GM23338 (cell line): ENCODE measurements at regions not wholly inside any gene's neighbourhood (a gene's known extent, or its start where the extent isn't known, plus 50 kb on each side); places are given as distances from the start of the nearest gene placed in this dataset.

Source experiments
- ATAC-seq: fragments of 200-7000 bp; cut with Tn5 transposase; 3 replicates; pipeline ENCODE4 v1.9.1; 2020
- DNase-seq: peaks from one replicate; pipeline ENCODE4 v3.0.0-alpha.2; 2015; ENCODE audit warnings: low spot score
- H2AFZ ChIP-seq: fragments of 200-600 bp; sonication (generic); 2 replicates; pipeline ENCODE4 v1.8.0; 2016; ENCODE audit warnings: antibody characterized with exemption, mild to moderate bottlenecking, moderate library complexity
- H3F3A ChIP-seq: fragments of 200-600 bp; sonication (generic); replicated peaks from 2 replicates; pipeline ENCODE4 v1.8.0; 2017; ENCODE audit warnings: antibody characterized with exemption, mixed run types, low read depth
- H3K27ac ChIP-seq: fragments of 200-600 bp; sonication (generic); 2 replicates; pipeline ENCODE4 v1.6.1; 2016; ENCODE audit warnings: low read depth
- H3K27me3 ChIP-seq: fragments of 200-600 bp; sonication (generic); 2 replicates; pipeline ENCODE4 v1.8.0; 2016; ENCODE audit warnings: mild to moderate bottlenecking, mixed run types, moderate library complexity; ENCODE audit not compliant: insufficient read depth
- H3K36me3 ChIP-seq: fragments of 200-600 bp; sonication (generic); 2 replicates; pipeline ENCODE4 v1.8.0; 2016; ENCODE audit warnings: mild to moderate bottlenecking; ENCODE audit not compliant: insufficient read depth
- H3K4me1 ChIP-seq: fragments of 200-600 bp; sonication (generic); 2 replicates; pipeline ENCODE4 v1.8.0; 2016; ENCODE audit warnings: mild to moderate bottlenecking, moderate library complexity; ENCODE audit not compliant: insufficient read depth
- H3K4me2 ChIP-seq: fragments of 200-600 bp; sonication (generic); 2 replicates; pipeline ENCODE4 v1.7.1; 2017; ENCODE audit warnings: mixed run types
- H3K4me3 ChIP-seq: fragments of 200-600 bp; sonication (generic); 2 replicates; pipeline ENCODE4 v1.6.1; 2016; ENCODE audit warnings: mixed run types
- H3K79me2 ChIP-seq: fragments of 200-600 bp; sonication (generic); replicated peaks from 2 replicates; pipeline ENCODE4 v1.8.0; 2017; ENCODE audit warnings: mild to moderate bottlenecking; ENCODE audit not compliant: insufficient read depth
- H3K9me2 ChIP-seq: fragments of 200-600 bp; sonication (generic); 2 replicates; pipeline ENCODE4 v1.8.0; 2017; ENCODE audit not compliant: insufficient read depth
- H4K20me1 ChIP-seq: fragments of 200-600 bp; sonication (generic); replicated peaks from 2 replicates; pipeline ENCODE4 v1.8.0; 2017; ENCODE audit warnings: mild to moderate bottlenecking; ENCODE audit not compliant: insufficient read depth
- H3K27ac Mint-ChIP-seq: 2 replicates; pipeline ENCODE4 v1.8.0; 2020; ENCODE audit warnings: inconsistent platforms, mild to moderate bottlenecking, moderate library complexity, mixed read lengths
- H3K27me3 Mint-ChIP-seq: 3 replicates; pipeline ENCODE4 v1.8.0; 2022; ENCODE audit warnings: low read depth, mild to moderate bottlenecking, moderate library complexity, mixed read lengths, inconsistent platforms; ENCODE audit not compliant: insufficient read depth, poor library complexity
- H3K36me3 Mint-ChIP-seq: 3 replicates; pipeline ENCODE4 v1.8.0; 2021; ENCODE audit warnings: low read depth, mild to moderate bottlenecking, inconsistent platforms, moderate library complexity, mixed read lengths
- H3K4me1 Mint-ChIP-seq: 3 replicates; pipeline ENCODE4 v1.8.0; 2020; ENCODE audit warnings: mild to moderate bottlenecking, inconsistent platforms, mixed read lengths
- H3K4me3 Mint-ChIP-seq: 3 replicates; pipeline ENCODE4 v1.8.0; 2021; ENCODE audit warnings: moderate library complexity, mild to moderate bottlenecking, inconsistent platforms, mixed read lengths
- H3K9me3 Mint-ChIP-seq: 3 replicates; pipeline ENCODE4 v1.8.0; 2020; ENCODE audit warnings: moderate library complexity, mild to moderate bottlenecking, inconsistent platforms, mixed read lengths
- EZH2 ChIP-seq: fragments of 200-600 bp; sonication (generic); IDR thresholded peaks from one replicate; pipeline ENCODE4 v1.8.0; 2017; ENCODE audit warnings: antibody characterized with exemption, mild to moderate bottlenecking, low read depth; ENCODE audit not compliant: unreplicated experiment
- EZH2phosphoT487 ChIP-seq: fragments of 200-600 bp; sonication (generic); IDR thresholded peaks from one replicate; pipeline ENCODE4 v1.8.1; 2018; ENCODE audit warnings: antibody characterized with exemption; ENCODE audit not compliant: unreplicated experiment
- NANOG ChIP-seq: IDR thresholded peaks from 2 replicates; pipeline ENCODE4 v1.6.1; 2016; ENCODE audit warnings: antibody characterized with exemption, borderline replicate concordance
- POLR2AphosphoS5 ChIP-seq: IDR thresholded peaks from 2 replicates; pipeline ENCODE4 v1.6.1; 2016; ENCODE audit warnings: antibody characterized with exemption, low read depth
- REST ChIP-seq: IDR thresholded peaks from one replicate; pipeline ENCODE4 v1.6.1; 2018; ENCODE audit warnings: antibody characterized with exemption; ENCODE audit not compliant: unreplicated experiment
- STAT1 ChIP-seq: IDR thresholded peaks from one replicate; pipeline ENCODE4 v1.6.1; 2016; ENCODE audit warnings: antibody characterized with exemption; ENCODE audit not compliant: unreplicated experiment
- ZNF114 ChIP-seq: fragments of 250-450 bp; sonication (Bioruptor Pico); IDR thresholded peaks from 2 replicates; pipeline ENCODE4 v1.5.0; 2020; ENCODE audit warnings: mild to moderate bottlenecking, moderate library complexity
- ZNF331 ChIP-seq: fragments of 250-450 bp; sonication (Bioruptor Pico); IDR thresholded peaks from 2 replicates; pipeline ENCODE4 v1.5.0; 2020; ENCODE audit warnings: low read depth, mild to moderate bottlenecking, moderate library complexity
- TF ChIP-seq, protein P1 (sequence below), 2 experiments: fragments of 200-600 bp in 1 of 2; sonication (generic) in 1 of 2; conservative IDR thresholded peaks; 2 replicates each; pipeline versions ENCODE4 v1.5.1 to v1.6.1; 2016 to 2017; ENCODE audit warnings: antibody characterized with exemption in 2 of 2, low read depth in 2 of 2, mild to moderate bottlenecking in 2 of 2, moderate library complexity in 1 of 2

- Histone ChIP-seq H3K27me3 (no peaks in the 10 kb centered on the region), H4K20me1 (no peaks in the 10 kb centered on the region), H3K4me2 (no peak overlapping the region), H3K79me2 (no peaks in the 10 kb centered on the region), H2AFZ (no peak overlapping the region), H3K36me3 (no peaks in the 10 kb centered on the region), H3K4me1 (no peaks in the 10 kb centered on the region), H3K27ac (no peak overlapping the region), H3F3A (no peaks in the 10 kb centered on the region), H3K4me3 (no peak overlapping the region), H3K9me2 (no peaks in the 10 kb centered on the region)
- ATAC-seq (no peak), DNase-seq (peak; percentile 77)
- no peaks in the 10 kb centered on the region for H3K4me1 Mint-ChIP-seq
- no peak overlapping the region for H3K27ac Mint-ChIP-seq
- no peaks in the 10 kb centered on the region for H3K9me3 Mint-ChIP-seq
- H3K4me3 Mint-ChIP-seq, result no peak overlapping the region
- no peaks in the 10 kb centered on the region for H3K36me3 Mint-ChIP-seq
- TF ChIP-seq, protein P1, sequence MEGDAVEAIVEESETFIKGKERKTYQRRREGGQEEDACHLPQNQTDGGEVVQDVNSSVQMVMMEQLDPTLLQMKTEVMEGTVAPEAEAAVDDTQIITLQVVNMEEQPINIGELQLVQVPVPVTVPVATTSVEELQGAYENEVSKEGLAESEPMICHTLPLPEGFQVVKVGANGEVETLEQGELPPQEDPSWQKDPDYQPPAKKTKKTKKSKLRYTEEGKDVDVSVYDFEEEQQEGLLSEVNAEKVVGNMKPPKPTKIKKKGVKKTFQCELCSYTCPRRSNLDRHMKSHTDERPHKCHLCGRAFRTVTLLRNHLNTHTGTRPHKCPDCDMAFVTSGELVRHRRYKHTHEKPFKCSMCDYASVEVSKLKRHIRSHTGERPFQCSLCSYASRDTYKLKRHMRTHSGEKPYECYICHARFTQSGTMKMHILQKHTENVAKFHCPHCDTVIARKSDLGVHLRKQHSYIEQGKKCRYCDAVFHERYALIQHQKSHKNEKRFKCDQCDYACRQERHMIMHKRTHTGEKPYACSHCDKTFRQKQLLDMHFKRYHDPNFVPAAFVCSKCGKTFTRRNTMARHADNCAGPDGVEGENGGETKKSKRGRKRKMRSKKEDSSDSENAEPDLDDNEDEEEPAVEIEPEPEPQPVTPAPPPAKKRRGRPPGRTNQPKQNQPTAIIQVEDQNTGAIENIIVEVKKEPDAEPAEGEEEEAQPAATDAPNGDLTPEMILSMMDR (conservative IDR thresholded peaks at IDR 0.05; ENCODE audit: low read depth in 2 of 2), result peak; percentile 68 to 78
- TF ChIP-seq ZNF114 (CRISPR knock-in tag), result no peak
- no peaks in the 10 kb centered on the region for H3K27me3 Mint-ChIP-seq
These were observed 800.1 kb downstream of the SATB2 start for GRCh38 chr2:198657512-198658121.

DNA sequence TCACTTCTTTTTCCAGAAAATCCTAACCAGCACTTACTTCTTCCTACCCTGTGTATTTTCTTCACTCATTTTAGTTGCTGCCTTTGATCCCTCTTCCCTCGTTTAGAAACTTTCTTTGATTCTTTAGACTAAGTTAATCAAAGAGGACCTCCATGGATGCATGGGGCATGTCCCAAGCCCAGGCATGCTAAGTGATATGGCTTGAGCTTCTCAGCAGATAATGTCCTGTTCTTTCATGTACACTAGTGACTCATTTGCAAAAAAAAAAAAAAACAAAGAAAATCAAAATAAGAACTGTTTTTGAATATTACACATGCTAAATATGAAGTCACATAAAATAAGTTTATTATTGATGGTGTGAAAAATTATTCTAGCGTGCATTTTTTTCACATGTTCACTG is 800.9 kb downstream of the SATB2 start:
- no peak overlapping the region for H3K27ac Mint-ChIP-seq
- Histone ChIP-seq H3K4me3 (no peak overlapping the region), H3K9me2 (no peaks in the 10 kb centered on the region), H4K20me1 (no peaks in the 10 kb centered on the region), H3K79me2 (no peaks in the 10 kb centered on the region), H3K36me3 (no peaks in the 10 kb centered on the region), H3K27me3 (no peaks in the 10 kb centered on the region), H3F3A (no peaks in the 10 kb centered on the region), H2AFZ (no peak overlapping the region), H3K27ac (no peak overlapping the region), H3K4me1 (no peaks in the 10 kb centered on the region), H3K4me2 (no peak overlapping the region)
- no peaks in the 10 kb centered on the region for H3K36me3 Mint-ChIP-seq
- H3K9me3 Mint-ChIP-seq, result no peaks in the 10 kb centered on the region
- no peaks in the 10 kb centered on the region for H3K4me1 Mint-ChIP-seq
- H3K27me3 Mint-ChIP-seq, result no peaks in the 10 kb centered on the region
- ATAC-seq, result no peak
- no peak overlapping the region for H3K4me3 Mint-ChIP-seq
- DNase-seq, result no peak
- TF ChIP-seq EZH2 (no peak), ZNF114 (CRISPR knock-in tag) (no peak), POLR2AphosphoS5 (no peak), EZH2phosphoT487 (no peak), REST (no peak), NANOG (no peak), STAT1 (no peak), ZNF331 (CRISPR knock-in tag) (no peak)
- TF ChIP-seq, protein P1 (conservative IDR thresholded peaks at IDR 0.05; ENCODE audit: low read depth in 2 of 2), result no peak
